Breast epithelium (tissue), 4 donors: ENCODE measurements at regions not wholly inside any gene's neighbourhood (a gene's known extent, or its start where the extent isn't known, plus 50 kb on each side); places are given as distances from the start of the nearest gene placed in this dataset.
"Not testable (repeated sequence)": the region's sequence is repeated elsewhere in the genome, so short reads cannot be mapped to it uniquely, and the experiment has no call there.

Experiments used
- DNase-seq, 2 donors: peaks; one replicate each; pipeline ENCODE4 v3.0.0-alpha.2; 2019; ENCODE audit warnings: low spot score in 2 of 2
- H3K27ac ChIP-seq, 2 donors: fragments of 200-600 bp; sonication (generic) in 1 of 2; one replicate each; pipeline ENCODE4 v1.5.1; 2016 to 2019; ENCODE audit warnings: mild to moderate bottlenecking in 1 of 2
- H3K27me3 ChIP-seq, 2 donors: fragments of 200-600 bp; sonication (generic) in 1 of 2; one replicate each; pipeline versions ENCODE4 v1.5.1 to v1.6.0; 2017 to 2019; ENCODE audit warnings: control low read depth in 1 of 2, mild to moderate bottlenecking in 1 of 2
- H3K36me3 ChIP-seq: fragments of 200-600 bp; one replicate; pipeline ENCODE4 v1.5.1; 2019
- H3K4me1 ChIP-seq, 2 donors: fragments of 200-600 bp; sonication (generic); one replicate each; pipeline ENCODE4 v1.5.1; 2016 to 2019; ENCODE audit warnings: control low read depth in 1 of 2
- H3K4me3 ChIP-seq, 3 donors: fragments of 200-600 bp; sonication (generic); 1 replicate in 2 of 3; 2 replicates in 1 of 3; pipeline ENCODE4 v1.5.1; 2016 to 2019; ENCODE audit warnings: mild to moderate bottlenecking in 3 of 3, moderate library complexity in 2 of 3
- H3K9me3 ChIP-seq, 2 donors: fragments of 200-600 bp; sonication (generic) in 1 of 2; one replicate each; pipeline ENCODE4 v1.5.1; 2016 to 2019; ENCODE audit warnings: control low read depth in 1 of 2
- POLR2A ChIP-seq: fragments of 450-650 bp; IDR thresholded peaks from one replicate; pipeline ENCODE4 v1.6.1; 2016; ENCODE audit warnings: antibody characterized with exemption, mild to moderate bottlenecking, moderate library complexity
- POLR2AphosphoS5 ChIP-seq, 3 donors: sonication (generic); formaldehyde crosslinking; IDR thresholded peaks; one replicate each; pipeline ENCODE4 v1.6.1; 2017; ENCODE audit warnings: antibody characterized with exemption in 3 of 3
- intact Hi-C: fragments of 100-400 bp; cut with DNase I; formaldehyde crosslinking; loops from one replicate; pipeline ENCODE4 v1.15.1; 2023; ENCODE audit warnings: low total_unique reads
- TF ChIP-seq, protein P1 (sequence below), 3 donors: fragments of 450-650 bp; IDR thresholded peaks; one replicate each; pipeline ENCODE4 v1.5.1; 2016 to 2017; ENCODE audit warnings: antibody characterized with exemption in 3 of 3, mild to moderate bottlenecking in 3 of 3, moderate library complexity in 3 of 3

DNA sequence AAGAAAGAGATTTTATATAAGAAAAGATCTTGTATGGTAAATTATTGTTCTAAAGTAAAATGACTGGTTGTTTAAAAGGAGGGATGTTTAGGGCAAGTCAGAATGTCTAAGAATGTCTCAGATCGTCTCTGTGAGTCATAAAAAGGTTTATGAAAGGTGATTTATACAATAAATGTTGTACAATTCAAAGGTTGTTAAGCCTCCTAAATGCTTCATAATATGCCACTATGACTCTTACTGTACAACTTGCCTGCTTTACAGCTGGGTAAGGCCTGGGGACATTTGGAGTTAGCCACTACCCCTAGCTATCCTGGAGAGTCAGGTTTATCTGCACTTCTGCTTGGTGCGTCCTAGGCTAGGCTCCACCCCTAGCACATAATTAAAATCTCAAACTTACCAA is 927.4 kb downstream of the FSCB start:
- Histone ChIP-seq H3K27ac (no peak overlapping the region), H3K9me3 (peaks cover 7 to 18% of the 10 kb centered on the region in 2 donors), H3K36me3 (no peaks in the 10 kb centered on the region), H3K4me3 (no peak overlapping the region), H3K4me1 (no peaks in the 10 kb centered on the region), H3K27me3 (no peaks in the 10 kb centered on the region)
- TF ChIP-seq POLR2AphosphoS5 (IDR thresholded peaks at IDR 0.05) (no peak), POLR2A (no peak)
- TF ChIP-seq, protein P1, sequence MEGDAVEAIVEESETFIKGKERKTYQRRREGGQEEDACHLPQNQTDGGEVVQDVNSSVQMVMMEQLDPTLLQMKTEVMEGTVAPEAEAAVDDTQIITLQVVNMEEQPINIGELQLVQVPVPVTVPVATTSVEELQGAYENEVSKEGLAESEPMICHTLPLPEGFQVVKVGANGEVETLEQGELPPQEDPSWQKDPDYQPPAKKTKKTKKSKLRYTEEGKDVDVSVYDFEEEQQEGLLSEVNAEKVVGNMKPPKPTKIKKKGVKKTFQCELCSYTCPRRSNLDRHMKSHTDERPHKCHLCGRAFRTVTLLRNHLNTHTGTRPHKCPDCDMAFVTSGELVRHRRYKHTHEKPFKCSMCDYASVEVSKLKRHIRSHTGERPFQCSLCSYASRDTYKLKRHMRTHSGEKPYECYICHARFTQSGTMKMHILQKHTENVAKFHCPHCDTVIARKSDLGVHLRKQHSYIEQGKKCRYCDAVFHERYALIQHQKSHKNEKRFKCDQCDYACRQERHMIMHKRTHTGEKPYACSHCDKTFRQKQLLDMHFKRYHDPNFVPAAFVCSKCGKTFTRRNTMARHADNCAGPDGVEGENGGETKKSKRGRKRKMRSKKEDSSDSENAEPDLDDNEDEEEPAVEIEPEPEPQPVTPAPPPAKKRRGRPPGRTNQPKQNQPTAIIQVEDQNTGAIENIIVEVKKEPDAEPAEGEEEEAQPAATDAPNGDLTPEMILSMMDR (IDR thresholded peaks at IDR 0.05): no peak
- intact Hi-C loops: loop anchor here (5.0 kb wide), 1 partner anchor 992 kb away; no protein-coding TSS in a partner anchor
- DNase-seq: no peak

DNA sequence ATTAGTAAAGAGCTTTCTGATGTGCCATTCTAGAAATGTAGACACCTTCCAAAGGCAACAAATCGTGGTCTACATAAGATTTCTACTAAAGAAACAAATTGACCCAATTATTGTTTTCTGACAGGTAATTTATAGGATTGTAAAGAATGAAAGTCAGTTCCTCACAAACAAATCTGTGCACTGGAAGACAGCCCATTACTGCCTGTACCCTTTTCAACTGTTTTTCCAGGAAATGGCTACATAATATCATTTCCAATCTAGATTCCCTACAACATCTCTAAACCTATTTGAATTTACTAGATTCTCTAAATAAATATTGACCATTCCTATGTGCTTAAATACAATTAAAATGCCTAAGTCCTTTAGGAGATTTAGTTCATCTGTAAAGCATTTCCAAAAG is 939.1 kb downstream of the FSCB start:
- no peak for TF ChIP-seq POLR2A
- TF ChIP-seq, protein P1 (IDR thresholded peaks at IDR 0.05): no peak
- TF ChIP-seq POLR2AphosphoS5 (IDR thresholded peaks at IDR 0.05): no peak
- no peak for DNase-seq
- no peak overlapping the region for H3K4me3 ChIP-seq
- no peaks in the 10 kb centered on the region for H3K36me3 ChIP-seq
- no peak overlapping the region for H3K27ac ChIP-seq
- intact Hi-C loops: no loop called here
- H3K4me1 ChIP-seq: no peaks in the 10 kb centered on the region
- H3K9me3 ChIP-seq: no peaks in the 10 kb centered on the region
- no peaks in the 10 kb centered on the region for H3K27me3 ChIP-seq

DNA sequence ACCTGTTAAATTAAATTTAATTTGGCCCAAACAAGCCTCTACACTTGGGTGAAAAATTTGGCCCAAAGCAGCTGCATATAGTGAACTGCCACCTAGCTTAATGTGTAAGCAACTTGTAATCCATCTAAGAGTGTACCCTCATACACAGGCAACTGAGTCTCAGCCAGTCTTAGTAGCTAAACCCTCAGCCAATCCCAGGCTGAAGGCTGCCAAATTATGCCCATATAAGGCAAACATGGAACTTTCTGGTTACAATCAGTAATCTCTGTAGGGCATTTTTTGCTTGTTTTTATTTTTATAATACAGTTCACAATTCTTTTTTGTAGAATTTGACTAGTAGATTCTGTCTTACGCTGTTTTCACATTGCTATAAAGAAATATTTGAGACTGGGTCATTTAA is 958.7 kb downstream of the FSCB start:
- Histone ChIP-seq H3K36me3 (no peaks in the 10 kb centered on the region), H3K27me3 (no peaks in the 10 kb centered on the region), H3K9me3 (no peaks in the 10 kb centered on the region), H3K4me1 (no peaks in the 10 kb centered on the region), H3K4me3 (no peak overlapping the region), H3K27ac (no peak overlapping the region)
- intact Hi-C loops: no loop called here
- DNase-seq: no peak
- TF ChIP-seq, protein P1 (IDR thresholded peaks at IDR 0.05): no peak
- TF ChIP-seq POLR2A (no peak), POLR2AphosphoS5 (IDR thresholded peaks at IDR 0.05) (no peak)

DNA sequence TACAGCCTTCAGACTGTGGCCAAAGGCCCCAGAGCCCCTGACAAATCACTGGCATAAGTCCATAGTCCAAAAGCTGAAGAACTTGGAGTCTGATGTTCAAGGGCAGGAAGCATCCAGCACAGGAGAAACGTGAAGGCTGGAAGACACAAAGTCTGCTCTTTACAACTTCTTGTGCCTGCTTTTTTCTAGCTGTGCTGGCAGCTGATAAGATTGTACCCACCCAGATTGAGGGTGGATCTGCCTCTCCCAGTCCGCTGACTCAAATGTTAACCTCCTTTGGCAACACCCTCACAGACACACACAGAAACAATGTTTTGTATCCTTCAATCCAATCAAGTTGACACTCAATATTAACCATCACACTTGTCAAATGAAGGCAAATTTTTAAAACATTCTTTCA is 959.5 kb downstream of the FSCB start:
- H3K36me3 ChIP-seq, H3K9me3 ChIP-seq, H3K27me3 ChIP-seq, intact Hi-C loops, H3K4me1 ChIP-seq, H3K4me3 ChIP-seq, DNase-seq, H3K27ac ChIP-seq: not testable (repeated sequence)

DNA sequence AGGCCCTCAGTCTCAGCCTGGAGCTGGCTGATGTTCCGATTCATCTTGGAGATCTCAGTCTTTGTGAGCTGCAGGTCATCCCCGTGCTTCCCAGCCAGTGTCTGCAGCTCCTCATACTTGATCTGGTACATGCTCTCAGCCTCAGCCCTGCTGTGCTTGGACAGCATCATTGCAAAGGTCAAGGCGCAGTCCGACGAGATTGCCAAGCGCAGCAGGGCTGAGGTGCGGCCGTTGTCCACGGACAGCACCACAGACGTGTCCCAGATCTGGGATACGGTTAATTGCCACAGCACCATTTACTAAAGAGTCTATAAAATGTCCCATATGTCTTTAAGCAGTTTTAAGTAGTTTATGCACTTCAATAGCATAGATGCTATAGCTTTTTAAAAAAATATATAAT is 965.7 kb downstream of the FSCB start:
- Histone ChIP-seq H3K4me1 (no peaks in the 10 kb centered on the region), H3K27ac (no peak overlapping the region), H3K4me3 (no peak overlapping the region), H3K9me3 (no peaks in the 10 kb centered on the region), H3K36me3 (no peaks in the 10 kb centered on the region), H3K27me3 (no peaks in the 10 kb centered on the region)
- intact Hi-C loops: loop anchor here (5.0 kb wide), 1 partner anchor 421 kb away; no protein-coding TSS in a partner anchor
- no peak for DNase-seq
- TF ChIP-seq POLR2A: no peak
- TF ChIP-seq, protein P1 (IDR thresholded peaks at IDR 0.05): no peak
- TF ChIP-seq POLR2AphosphoS5 (IDR thresholded peaks at IDR 0.05): no peak

DNA sequence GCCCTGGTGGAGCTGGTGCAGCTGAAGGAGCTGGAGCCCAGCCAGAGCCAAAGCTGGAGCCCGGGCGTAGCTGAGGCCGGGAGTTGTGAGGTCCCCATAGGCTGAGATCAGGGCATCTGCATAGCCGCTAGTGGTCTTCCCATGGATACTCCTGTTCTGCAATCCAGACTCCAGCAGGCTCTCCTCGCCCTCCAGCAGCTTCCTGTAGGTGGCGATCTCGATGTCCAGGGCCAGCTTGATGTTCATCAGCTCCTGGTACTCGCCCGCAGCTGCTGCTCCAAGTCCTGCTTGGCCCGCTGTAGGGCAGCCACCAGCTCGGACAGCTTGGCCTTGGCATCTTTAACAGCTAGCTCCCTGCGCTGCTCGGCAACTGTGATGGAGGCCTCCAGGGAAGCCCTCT is 966.1 kb downstream of the FSCB start:
- no peak overlapping the region for H3K27ac ChIP-seq
- no peaks in the 10 kb centered on the region for H3K27me3 ChIP-seq
- H3K36me3 ChIP-seq: no peaks in the 10 kb centered on the region
- H3K4me1 ChIP-seq: no peaks in the 10 kb centered on the region
- TF ChIP-seq, protein P1 (IDR thresholded peaks at IDR 0.05): no peak
- no peak for TF ChIP-seq POLR2AphosphoS5 (IDR thresholded peaks at IDR 0.05)
- no peak for TF ChIP-seq POLR2A
- no peaks in the 10 kb centered on the region for H3K9me3 ChIP-seq
- intact Hi-C loops: loop anchor here (5.0 kb wide), 1 partner anchor 421 kb away; no protein-coding TSS in a partner anchor
- no peak overlapping the region for H3K4me3 ChIP-seq
- DNase-seq: no peak
